Heart right ventricle (tissue), 16 donors: ENCODE measurements at regions not wholly inside any gene's neighbourhood (a gene's known extent, or its start where the extent isn't known, plus 50 kb on each side); places are given as distances from the start of the nearest gene placed in this dataset.
"Not testable (repeated sequence)": the region's sequence is repeated elsewhere in the genome, so short reads cannot be mapped to it uniquely, and the experiment has no call there.

Source experiments
- ATAC-seq, 8 donors: fragments of 200-7000 bp; cut with Tn5 transposase; one replicate each; pipeline ENCODE4 v1.9.1; 2020; ENCODE audit warnings: mild to moderate bottlenecking in 8 of 8, moderate library complexity in 8 of 8, moderate number of reproducible peaks in 1 of 8
- DNase-seq, 2 donors: peaks; one replicate each; pipeline ENCODE4 v3.0.0-alpha.2; 2020
- H3K27ac ChIP-seq, 10 donors: fragments of 200-600 bp; sonication (generic) in 2 of 10; one replicate each; pipeline versions ENCODE4 v1.5.0 to v1.8.0; 2020 to 2022; ENCODE audit warnings: mild to moderate bottlenecking in 3 of 10
- H3K27me3 ChIP-seq, 7 donors: fragments of 200-600 bp; one replicate each; pipeline ENCODE4 v1.8.0; 2021 to 2022; ENCODE audit warnings: mild to moderate bottlenecking in 2 of 7
- H3K36me3 ChIP-seq, 9 donors: fragments of 200-600 bp; sonication (generic) in 1 of 9; one replicate each; pipeline versions ENCODE4 v1.5.0 to v1.8.0; 2020 to 2022; ENCODE audit warnings: mild to moderate bottlenecking in 2 of 9
- H3K4me1 ChIP-seq, 9 donors: fragments of 200-600 bp; sonication (generic) in 1 of 9; one replicate each; pipeline versions ENCODE4 v1.5.0 to v1.8.0; 2020 to 2022; ENCODE audit warnings: mild to moderate bottlenecking in 4 of 9
- H3K4me3 ChIP-seq, 10 donors: fragments of 200-600 bp; sonication (generic) in 2 of 10; one replicate each; pipeline versions ENCODE4 v1.5.0 to v1.8.0; 2020 to 2022; ENCODE audit warnings: mild to moderate bottlenecking in 7 of 10, moderate library complexity in 2 of 10
- H3K9me3 ChIP-seq, 11 donors: fragments of 200-600 bp in 10 of 11; sonication (generic) in 2 of 11; one replicate each; pipeline versions ENCODE4 v1.5.0 to v1.8.0; 2013 to 2022; ENCODE audit warnings: mild to moderate bottlenecking in 2 of 11, control low read depth in 1 of 11, moderate library complexity in 1 of 11
- WGBS, 2 donors: extraction: QIAGEN DNeasy Blood & Tissue Kit; methylation state at CpG; one replicate each; pipeline ENCODE4 v1.1.7; 2013; ENCODE audit warnings: inconsistent platforms in 1 of 2; 5-methylcytosine and 5-hydroxymethylcytosine counted together
- intact Hi-C, 10 donors: fragments of 100-400 bp; cut with DNase I; formaldehyde crosslinking; loops; one replicate each; pipeline versions ENCODE4 v1.11.1 to v1.14.2; 2022
- TF ChIP-seq, protein P1 (sequence below), 9 donors: fragments of 200-600 bp; sonication (generic) in 2 of 9; IDR thresholded peaks; one replicate each; pipeline versions ENCODE4 v1.5.0 to v1.8.0; 2021 to 2022; ENCODE audit warnings: antibody characterized with exemption in 9 of 9, mild to moderate bottlenecking in 5 of 9, moderate library complexity in 1 of 9
- donor health status: Arrhythmogenic right ventricular cardiomyopathy.
- donor health status: ischemic (EF 13 %, LVEDD 7.1; RV severe dilation, severe dysfunction).
- donor health status: healthy with polysubstance abuse.
- donor health status: DM: no; HTN: yes; CAD: no.
- donor health status: DM: no; HTN: no; CAD: no.
- donor health status: ischemic (EF 25% LVEDD 6.9; RV normal size, moderate dysfunction).
- donor health status: ischemic (EF 25% LVEDD 5.7; RV mildly dilated, moderate dysfunction).
- donor health status: healthy.
- donor health status: DM: yes; HTN: yes; CAD: no.
- donor health status: Ischemic cardiomyopathy.
- donor health status: ischemic (EF 35%, LVEDD 5.7; RV mildly dilated, moderate dysfunction).
- donor health status: nonischemic (EF 11% LVEDD 7.7; RV severe dilation, severe dysfunction).
- donor health status: DM: yes; HTN: yes; CAD: no.
- donor health status: PGD.
- donor health status: ischemic (EF 29% LVEDD 5.4; RV normal size, mild dysfunction).
- donor health status: nonischemic (EF 23%, LVEDD 6.1; RV moderate dilation, normal function).

DNA sequence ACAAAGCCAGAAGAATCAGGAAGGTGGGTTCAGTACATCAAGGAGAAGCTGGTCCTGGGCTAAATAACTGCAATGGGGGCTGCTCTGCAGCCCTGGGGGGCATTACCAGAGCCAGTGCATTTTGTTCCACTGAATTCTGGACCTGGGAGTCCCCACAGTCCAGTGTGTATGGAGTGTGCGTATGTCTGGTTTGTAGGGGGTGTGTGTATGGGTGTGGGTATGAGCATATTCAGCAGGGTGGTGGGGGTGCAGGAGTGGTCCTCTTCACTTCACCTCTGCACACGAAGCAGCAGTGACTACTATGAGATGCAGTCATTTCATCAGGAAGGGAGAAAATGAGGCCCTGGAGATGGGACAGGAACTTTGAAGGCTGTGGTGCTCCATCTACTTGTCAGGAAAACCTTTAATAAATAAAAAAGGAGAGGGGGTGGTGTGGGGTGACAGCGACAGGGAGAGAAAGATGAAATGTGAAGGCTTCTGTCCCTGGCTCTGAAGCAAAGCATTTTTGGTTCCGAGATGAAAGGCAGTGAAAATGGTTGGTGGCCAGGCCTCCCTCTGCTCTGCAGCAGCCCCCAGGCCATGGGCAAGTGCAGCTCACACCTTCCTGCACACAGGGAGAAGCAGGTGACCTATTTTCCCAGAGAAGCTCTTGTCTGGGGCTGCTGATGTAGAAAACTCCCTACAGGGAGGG, 121.5 kb upstream of the CACHD1 start:
- DNase-seq (no peak), ATAC-seq (no peak)

DNA sequence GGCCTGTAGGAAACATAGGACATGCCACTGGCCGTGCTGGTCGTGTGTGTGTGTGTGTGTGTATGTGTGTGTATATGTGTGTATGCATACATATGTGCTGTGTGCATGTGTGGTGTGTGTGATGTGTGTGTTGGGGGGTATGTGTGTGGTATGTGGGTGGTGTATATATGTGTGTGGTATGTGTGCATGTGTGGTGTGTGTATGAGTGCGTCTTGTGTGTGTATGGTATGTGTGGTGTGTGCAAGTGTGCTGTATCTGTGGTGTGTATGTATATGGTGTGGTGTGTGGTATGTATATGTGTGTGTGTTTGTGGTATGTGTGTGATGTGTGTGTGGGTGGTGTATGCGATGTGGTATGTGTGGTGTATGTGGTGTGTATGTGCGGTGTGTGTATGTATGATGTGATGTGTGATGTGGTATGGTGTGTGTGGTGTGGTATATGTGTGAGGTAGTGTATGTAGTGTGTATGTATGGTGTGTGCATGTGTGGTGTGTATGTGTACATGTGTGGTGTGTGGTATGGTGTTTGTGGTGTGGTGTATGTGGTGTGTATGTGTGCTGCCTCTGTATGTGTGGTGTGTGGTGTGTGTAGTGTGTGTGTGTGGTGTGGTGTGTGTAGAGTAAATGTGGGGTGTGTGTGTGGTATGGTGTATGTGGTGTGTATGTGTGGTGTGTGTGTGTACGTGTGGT, 120.8 kb upstream of the CACHD1 start:
- ATAC-seq, result peak in 2 of 8 donors; percentile 20 to 47

More for the DNA sequence above, 121.5 kb upstream of the CACHD1 start:
- TF ChIP-seq, protein P1, sequence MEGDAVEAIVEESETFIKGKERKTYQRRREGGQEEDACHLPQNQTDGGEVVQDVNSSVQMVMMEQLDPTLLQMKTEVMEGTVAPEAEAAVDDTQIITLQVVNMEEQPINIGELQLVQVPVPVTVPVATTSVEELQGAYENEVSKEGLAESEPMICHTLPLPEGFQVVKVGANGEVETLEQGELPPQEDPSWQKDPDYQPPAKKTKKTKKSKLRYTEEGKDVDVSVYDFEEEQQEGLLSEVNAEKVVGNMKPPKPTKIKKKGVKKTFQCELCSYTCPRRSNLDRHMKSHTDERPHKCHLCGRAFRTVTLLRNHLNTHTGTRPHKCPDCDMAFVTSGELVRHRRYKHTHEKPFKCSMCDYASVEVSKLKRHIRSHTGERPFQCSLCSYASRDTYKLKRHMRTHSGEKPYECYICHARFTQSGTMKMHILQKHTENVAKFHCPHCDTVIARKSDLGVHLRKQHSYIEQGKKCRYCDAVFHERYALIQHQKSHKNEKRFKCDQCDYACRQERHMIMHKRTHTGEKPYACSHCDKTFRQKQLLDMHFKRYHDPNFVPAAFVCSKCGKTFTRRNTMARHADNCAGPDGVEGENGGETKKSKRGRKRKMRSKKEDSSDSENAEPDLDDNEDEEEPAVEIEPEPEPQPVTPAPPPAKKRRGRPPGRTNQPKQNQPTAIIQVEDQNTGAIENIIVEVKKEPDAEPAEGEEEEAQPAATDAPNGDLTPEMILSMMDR (IDR thresholded peaks at IDR 0.05), result no peak
- no peaks in the 10 kb centered on the region for H3K9me3 ChIP-seq
- intact Hi-C loops, result no loop called here
- no peaks in the 10 kb centered on the region for H3K27me3 ChIP-seq
- no peaks in the 10 kb centered on the region for H3K4me1 ChIP-seq
- 80% methylated on average over 4 of the region's 4 CpGs for whole genome bisulfite sequencing, 2 donors
- H3K27ac ChIP-seq, result no peak overlapping the region
- H3K36me3 ChIP-seq, result no peaks in the 10 kb centered on the region
- H3K4me3 ChIP-seq, result no peak overlapping the region

DNA sequence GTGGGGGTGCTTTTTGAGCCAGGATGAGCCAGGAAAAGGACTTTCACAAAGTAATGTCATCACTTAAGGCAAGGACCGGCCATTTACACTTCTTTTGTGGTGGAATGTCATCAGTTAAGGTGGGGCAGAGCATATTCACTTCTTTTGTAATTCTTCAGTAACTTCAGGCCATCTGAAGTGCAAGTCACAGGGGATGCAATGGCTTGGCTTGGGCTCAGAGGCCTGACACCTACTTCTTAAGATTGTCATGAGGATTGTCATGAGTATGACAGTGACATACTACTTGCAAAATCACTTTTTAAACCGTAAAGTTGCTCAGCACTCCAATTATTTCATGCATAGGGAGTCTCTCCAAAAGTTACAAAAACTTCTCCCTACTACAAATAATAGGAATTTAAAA, 114.4 kb upstream of the CACHD1 start:
- DNase-seq, H3K4me3 ChIP-seq, H3K9me3 ChIP-seq, H3K27me3 ChIP-seq, ATAC-seq, H3K36me3 ChIP-seq, intact Hi-C loops, H3K27ac ChIP-seq: not testable (repeated sequence)
- WGBS, 2 donors, result 74 to 89% methylated on average over 2 of the region's 2 CpGs
- peaks cover 0 to 12% (median 0%) of the 10 kb centered on the region in 9 donors for H3K4me1 ChIP-seq

More for the DNA sequence above, 120.8 kb upstream of the CACHD1 start:
- Histone ChIP-seq H3K4me1 (no peaks in the 10 kb centered on the region), H3K27me3 (no peaks in the 10 kb centered on the region), H3K9me3 (no peaks in the 10 kb centered on the region), H3K4me3 (no peak overlapping the region), H3K27ac (no peak overlapping the region), H3K36me3 (no peaks in the 10 kb centered on the region)
- TF ChIP-seq, protein P1 (IDR thresholded peaks at IDR 0.05), result no peak
- DNase-seq, result no peak
- WGBS, 2 donors, result 93 to 94% methylated on average over 6 of the region's 6 CpGs
- intact Hi-C loops, result no loop called here

DNA sequence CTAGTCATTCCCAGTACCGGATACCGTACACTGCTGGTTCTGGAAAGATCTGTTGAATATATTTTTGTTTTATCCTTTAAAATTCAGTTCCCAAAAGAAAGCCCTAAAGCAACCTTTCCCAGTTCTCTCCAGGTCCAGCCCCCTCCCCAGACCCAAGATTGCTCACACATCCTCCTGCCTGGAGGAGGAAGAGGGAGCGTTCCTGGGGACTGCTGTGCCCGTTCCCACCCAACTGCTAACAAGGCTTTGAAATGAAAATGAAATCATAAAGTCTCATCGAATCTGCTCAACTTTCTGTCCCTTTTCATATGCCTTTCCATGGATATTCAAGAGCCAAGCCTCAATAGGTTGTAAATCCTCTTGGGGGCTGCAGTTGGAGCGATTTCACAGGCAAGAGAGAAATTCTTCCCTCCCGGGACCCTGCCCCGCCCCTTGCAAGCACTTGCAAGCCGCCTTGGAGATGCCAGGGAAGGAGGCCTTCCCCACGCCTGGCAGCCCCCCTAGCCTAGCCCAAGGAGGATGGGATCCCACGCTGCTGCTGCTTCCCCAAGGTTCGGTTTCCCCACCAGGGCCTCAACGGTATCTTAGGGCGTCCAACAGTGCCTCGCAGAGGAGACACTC, 113.2 kb upstream of the CACHD1 start:
- H3K27me3 ChIP-seq, result no peaks in the 10 kb centered on the region
- H3K27ac ChIP-seq, result no peak overlapping the region
- no peak for ATAC-seq
- no peak for DNase-seq
- no peaks in the 10 kb centered on the region for H3K9me3 ChIP-seq
- TF ChIP-seq, protein P1 (IDR thresholded peaks at IDR 0.05), result no peak
- intact Hi-C loops, result no loop called here
- WGBS, 2 donors, result 59 to 63% methylated on average over 15 of the region's 15 CpGs
- no peaks in the 10 kb centered on the region for H3K36me3 ChIP-seq
- H3K4me1 ChIP-seq, result peaks cover 0 to 12% (median 0%) of the 10 kb centered on the region in 9 donors
- no peak overlapping the region for H3K4me3 ChIP-seq
